ENCODE measurements at regions not wholly inside any gene's neighbourhood (a gene's known extent, or its start where the extent isn't known, plus 50 kb on each side); places are given as distances from the start of the nearest gene placed in this dataset.

GRCh38 chr1:170309389-170310013 is 163.7 kb downstream of the NTMT2 start:
- no peak overlapping the region for H3K4me2 ChIP-seq (ENCODE audit: insufficient read depth in 1 of 2, low read depth in 2 of 2, low read length in 2 of 2)

More at GRCh38 chr1:170309389-170310013, 163.7 kb downstream of the NTMT2 start:
- H4K91ac ChIP-seq (replicated peaks; ENCODE audit: insufficient read length, low read length): no peak overlapping the region
- H3K14ac ChIP-seq (ENCODE audit: insufficient read length): no peak overlapping the region
- no peaks in the 10 kb centered on the region for H4K20me1 ChIP-seq (replicated peaks in 1 of 2; ENCODE audit: control insufficient read depth in 1 of 2, insufficient read depth in 2 of 2, low read length in 2 of 2)
- no peaks in the 10 kb centered on the region for H3K4me1 ChIP-seq (replicated peaks in 1 of 4; ENCODE audit: control insufficient read depth in 3 of 4, insufficient read depth in 4 of 4, low read length in 3 of 4)
- H3K79me2 ChIP-seq (ENCODE audit: control insufficient read depth in 1 of 2, insufficient read depth in 2 of 2, low read length in 2 of 2): no peaks in the 10 kb centered on the region
- H2BK5ac ChIP-seq (ENCODE audit: low read depth, low read length): no peak overlapping the region; the same call in 1 of the 2 replicates
- no peak overlapping the region for H4K8ac ChIP-seq (ENCODE audit: extremely low read depth, insufficient read depth, low read length)
- H3K27ac ChIP-seq (ENCODE audit: low read depth, low read length): no peak overlapping the region
- CTCF ChIA-PET (ENCODE audit: partially characterized antibody): interaction anchor here (1.1 kb wide), 1 partner anchor 11 kb away, joined by 3 read pairs; no protein-coding TSS in a partner anchor
- no peaks in the 10 kb centered on the region for H3K27me3 ChIP-seq (replicated peaks in 1 of 4; ENCODE audit: control insufficient read depth in 3 of 4, extremely low read depth in 1 of 4, insufficient read depth in 3 of 4, low read length in 3 of 4)
- H3K9ac ChIP-seq (replicated peaks in 1 of 4; ENCODE audit: extremely low read depth in 1 of 4, low read depth in 3 of 4, low read length in 3 of 4): no peak overlapping the region
- no peaks in the 10 kb centered on the region for H3K23me2 ChIP-seq (ENCODE audit: low read depth, low read length)
- DNase-seq (ENCODE audit: low read depth in 1 of 2, low spot score in 2 of 2) (peak in 1 of 2 experiments; percentile 15), FAIRE-seq (no peak)
- peak overlapping the region; percentile 68 for H2AFZ ChIP-seq (ENCODE audit: low read length)
- H3K79me1 ChIP-seq (ENCODE audit: low read depth, low read length): no peaks in the 10 kb centered on the region
- H3K23ac ChIP-seq (ENCODE audit: insufficient read length): no peak overlapping the region
- H3K9me3 ChIP-seq (ENCODE audit: insufficient read depth in 2 of 2, low read depth in 1 of 2, low read length in 1 of 2): no peaks in the 10 kb centered on the region
- 89% methylated on average over 10 of the region's 10 CpGs; no CpG with 5 or more reads in 1 of the 2 experiments for WGBS, 2 experiments (ENCODE audit: extremely low coverage in 1 of 2, insufficient coverage in 1 of 2, insufficient read length in 1 of 2, insufficient replicate concordance in 2 of 2, low coverage in 1 of 2, low lambda C conversion rate in 2 of 2, missing lambda C conversion rate in 1 of 2)
- H2BK120ac ChIP-seq (replicated peaks; ENCODE audit: low read depth, low read length): no peak overlapping the region
- no peak overlapping the region for H2BK15ac ChIP-seq (ENCODE audit: low read length)
- no peak overlapping the region for H3K18ac ChIP-seq (ENCODE audit: extremely low read depth, low read length)
- H3K56ac ChIP-seq (replicated peaks; ENCODE audit: insufficient read length, low read depth, low read length): no peak overlapping the region
- H2AK5ac ChIP-seq (ENCODE audit: low read depth, low read length): no peak overlapping the region
- no peak overlapping the region for H3K4ac ChIP-seq (replicated peaks; ENCODE audit: insufficient read length, low read depth, low read length)
- H4K5ac ChIP-seq (ENCODE audit: insufficient read length, low read depth, low read length): no peak overlapping the region
- no peak for TF ChIP-seq SUZ12 (IDR thresholded peaks at IDR 0.05; ENCODE audit: low read length)
- no peak for TF ChIP-seq CBX8 (IDR thresholded peaks at IDR 0.05; ENCODE audit: borderline replicate concordance, low read depth, low read length)
- no peak for TF ChIP-seq HDAC6 (IDR thresholded peaks at IDR 0.05; ENCODE audit: low read depth, low read length)
- TF ChIP-seq CREB1 (IDR thresholded peaks at IDR 0.05): no peak
- H3K4me3 ChIP-seq (ENCODE audit: extremely low read depth in 1 of 4, insufficient read depth in 2 of 4, low read depth in 3 of 4, low read length in 4 of 4): no peak overlapping the region
- H2BK20ac ChIP-seq (ENCODE audit: low read length): no peak overlapping the region
- no peaks in the 10 kb centered on the region for H3K36me3 ChIP-seq (ENCODE audit: control insufficient read depth in 2 of 4, insufficient read depth in 4 of 4, low read length in 3 of 4)
- POLR2A ChIA-PET (ENCODE audit: partially characterized antibody): no interaction called here
- H2BK12ac ChIP-seq (ENCODE audit: low read depth, low read length): no peak overlapping the region

Data from H1 (cell line).